ENCODE measurements at regions not wholly inside any gene's neighbourhood (a gene's known extent, or its start where the extent isn't known, plus 50 kb on each side); places are given as distances from the start of the nearest gene placed in this dataset.

DNA sequence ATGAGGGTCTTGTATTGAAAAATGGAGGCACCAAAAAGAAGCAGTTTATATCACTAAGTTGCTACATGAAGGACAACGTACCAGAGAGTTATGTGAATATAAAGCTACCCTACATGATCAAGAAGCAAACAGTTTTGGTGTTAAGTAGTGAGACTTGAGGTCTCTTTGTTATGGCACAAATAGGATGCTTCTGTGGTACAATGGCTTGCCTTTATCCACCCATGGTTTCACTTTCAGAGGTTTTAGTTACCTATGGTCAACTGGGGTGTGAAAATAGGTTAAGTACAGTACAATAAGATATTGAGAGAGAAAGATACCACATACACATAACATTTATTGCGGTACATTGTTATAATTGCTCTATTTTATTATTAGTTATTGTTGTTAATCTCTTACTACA is 229.2 kb upstream of the SLIT2 start:
- Histone ChIP-seq H3K27me3 (ENCODE audit: insufficient read depth, low read length) (no peaks in the 10 kb centered on the region), H3K23me2 (ENCODE audit: insufficient read length, low read depth, low read length, poor library complexity, severe bottlenecking) (no peaks in the 10 kb centered on the region), H3K18ac (ENCODE audit: insufficient read length, low read depth, low read length) (no peak overlapping the region), H4K5ac (ENCODE audit: insufficient read length, low read depth, low read length) (no peak overlapping the region), H3K9me3 (ENCODE audit: control insufficient read depth, low read depth, low read length) (no peaks in the 10 kb centered on the region), H3K14ac (ENCODE audit: insufficient read depth, low read length) (no peak overlapping the region), H3K9ac (ENCODE audit: extremely low read depth, insufficient read length, low read length) (no peak overlapping the region), H3K4me1 (ENCODE audit: insufficient read depth, low read length) (no peaks in the 10 kb centered on the region), H4K91ac (ENCODE audit: insufficient read length, low read depth, low read length) (no peak overlapping the region), H3K23ac (ENCODE audit: insufficient read length, low read depth, low read length) (no peak overlapping the region), H3K56ac (ENCODE audit: insufficient read length, low read depth, low read length) (no peak overlapping the region), H2AK5ac (ENCODE audit: insufficient read length, low read length) (no peak overlapping the region), H2BK120ac (ENCODE audit: low read depth, low read length, poor library complexity, severe bottlenecking) (no peak overlapping the region), H3T11ph (ENCODE audit: low read length) (no peak overlapping the region), H2BK5ac (ENCODE audit: insufficient read length, low read length) (no peak overlapping the region), H3K79me1 (ENCODE audit: insufficient read depth, low read depth, low read length, poor library complexity, severe bottlenecking) (no peaks in the 10 kb centered on the region), H2AFZ (ENCODE audit: low read length) (no peak overlapping the region), H4K20me1 (ENCODE audit: control insufficient read depth, insufficient read depth, insufficient read length) (no peaks in the 10 kb centered on the region), H4K8ac (replicated peaks; ENCODE audit: insufficient read length, low read depth, low read length) (no peak overlapping the region), H2BK12ac (ENCODE audit: insufficient read length, low read depth, low read length) (no peak overlapping the region), H3K4me2 (ENCODE audit: insufficient read depth, insufficient read length, low read length) (no peak overlapping the region), H2BK20ac (ENCODE audit: low read depth, low read length, poor library complexity, severe bottlenecking) (no peak overlapping the region), H3K27ac (ENCODE audit: insufficient read length, low read depth, low read length) (no peak overlapping the region), H2BK15ac (ENCODE audit: low read depth, low read length) (no peak overlapping the region), H3K4ac (ENCODE audit: low read depth, low read length) (no peak overlapping the region), H3K79me2 (ENCODE audit: insufficient read depth, low read length) (no peaks in the 10 kb centered on the region)
- TF ChIP-seq, protein P1, sequence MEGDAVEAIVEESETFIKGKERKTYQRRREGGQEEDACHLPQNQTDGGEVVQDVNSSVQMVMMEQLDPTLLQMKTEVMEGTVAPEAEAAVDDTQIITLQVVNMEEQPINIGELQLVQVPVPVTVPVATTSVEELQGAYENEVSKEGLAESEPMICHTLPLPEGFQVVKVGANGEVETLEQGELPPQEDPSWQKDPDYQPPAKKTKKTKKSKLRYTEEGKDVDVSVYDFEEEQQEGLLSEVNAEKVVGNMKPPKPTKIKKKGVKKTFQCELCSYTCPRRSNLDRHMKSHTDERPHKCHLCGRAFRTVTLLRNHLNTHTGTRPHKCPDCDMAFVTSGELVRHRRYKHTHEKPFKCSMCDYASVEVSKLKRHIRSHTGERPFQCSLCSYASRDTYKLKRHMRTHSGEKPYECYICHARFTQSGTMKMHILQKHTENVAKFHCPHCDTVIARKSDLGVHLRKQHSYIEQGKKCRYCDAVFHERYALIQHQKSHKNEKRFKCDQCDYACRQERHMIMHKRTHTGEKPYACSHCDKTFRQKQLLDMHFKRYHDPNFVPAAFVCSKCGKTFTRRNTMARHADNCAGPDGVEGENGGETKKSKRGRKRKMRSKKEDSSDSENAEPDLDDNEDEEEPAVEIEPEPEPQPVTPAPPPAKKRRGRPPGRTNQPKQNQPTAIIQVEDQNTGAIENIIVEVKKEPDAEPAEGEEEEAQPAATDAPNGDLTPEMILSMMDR (conservative IDR thresholded peaks at IDR 0.05), result no peak
- Mint-ChIP-seq H3K36me3 (ENCODE audit: insufficient read depth in 1 of 3, low read depth in 3 of 3) (peaks cover 3 to 4% (median 3%) of the 10 kb centered on the region in 3 experiments; a peak in 5 of 7 replicates), H3K27ac (no peak overlapping the region), H3K4me1 (no peaks in the 10 kb centered on the region), H3K4me3 (no peak overlapping the region), H3K9me3 (peaks cover 3 to 11% of the 10 kb centered on the region in 2 experiments; a peak in 4 of 5 replicates), H3K27me3 (ENCODE audit: low read depth) (no peaks in the 10 kb centered on the region)
- no CpG with 5 or more reads among the region's 2 CpGs for WGBS (ENCODE audit: extremely low coverage, insufficient read length, low lambda C conversion rate)
- no peak for DNase-seq
